ENCODE measurements at regions not wholly inside any gene's neighbourhood (a gene's known extent, or its start where the extent isn't known, plus 50 kb on each side); places are given as distances from the start of the nearest gene placed in this dataset.

DNA sequence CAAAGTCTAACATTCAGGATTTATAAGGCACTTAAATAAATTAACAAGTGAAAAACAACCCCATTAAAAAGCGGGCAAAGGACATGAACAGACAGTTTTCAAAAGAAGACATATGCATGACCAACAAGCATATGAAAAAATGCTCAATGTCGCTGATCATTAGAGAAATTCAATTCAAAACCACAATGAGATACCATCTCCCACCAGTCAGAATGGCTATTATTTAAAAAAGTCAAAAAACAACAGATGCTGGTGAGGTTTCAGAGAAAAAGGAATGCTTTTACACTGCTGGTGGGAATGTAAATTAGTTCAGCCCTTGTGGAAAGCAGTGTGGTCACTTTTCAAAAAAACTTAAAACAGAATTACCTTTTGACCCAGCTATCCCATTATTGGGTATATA is 60.7 kb upstream of the BDKRB2 start:
- intact Hi-C loops (cut with DNase I): no loop called here
- no peaks in the 10 kb centered on the region for H3K36me3 ChIP-seq
- no peak for DNase-seq (ENCODE audit: low spot score)
- no peak overlapping the region for H3K27ac ChIP-seq
- no peaks in the 10 kb centered on the region for H3K4me1 ChIP-seq (replicated peaks)
- no peaks in the 10 kb centered on the region for H3K9me3 ChIP-seq
- 64% methylated on average over 2 of the region's 2 CpGs for WGBS
- H3K4me3 ChIP-seq: no peak overlapping the region
- H3K27me3 ChIP-seq (replicated peaks; ENCODE audit: insufficient read depth): no peaks in the 10 kb centered on the region
- TF ChIP-seq, protein P1, sequence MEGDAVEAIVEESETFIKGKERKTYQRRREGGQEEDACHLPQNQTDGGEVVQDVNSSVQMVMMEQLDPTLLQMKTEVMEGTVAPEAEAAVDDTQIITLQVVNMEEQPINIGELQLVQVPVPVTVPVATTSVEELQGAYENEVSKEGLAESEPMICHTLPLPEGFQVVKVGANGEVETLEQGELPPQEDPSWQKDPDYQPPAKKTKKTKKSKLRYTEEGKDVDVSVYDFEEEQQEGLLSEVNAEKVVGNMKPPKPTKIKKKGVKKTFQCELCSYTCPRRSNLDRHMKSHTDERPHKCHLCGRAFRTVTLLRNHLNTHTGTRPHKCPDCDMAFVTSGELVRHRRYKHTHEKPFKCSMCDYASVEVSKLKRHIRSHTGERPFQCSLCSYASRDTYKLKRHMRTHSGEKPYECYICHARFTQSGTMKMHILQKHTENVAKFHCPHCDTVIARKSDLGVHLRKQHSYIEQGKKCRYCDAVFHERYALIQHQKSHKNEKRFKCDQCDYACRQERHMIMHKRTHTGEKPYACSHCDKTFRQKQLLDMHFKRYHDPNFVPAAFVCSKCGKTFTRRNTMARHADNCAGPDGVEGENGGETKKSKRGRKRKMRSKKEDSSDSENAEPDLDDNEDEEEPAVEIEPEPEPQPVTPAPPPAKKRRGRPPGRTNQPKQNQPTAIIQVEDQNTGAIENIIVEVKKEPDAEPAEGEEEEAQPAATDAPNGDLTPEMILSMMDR (IDR thresholded peaks at IDR 0.05): no peak
- TF ChIP-seq POLR2AphosphoS5 (IDR thresholded peaks at IDR 0.05) (no peak), POLR2A (IDR thresholded peaks at IDR 0.05) (no peak)

DNA sequence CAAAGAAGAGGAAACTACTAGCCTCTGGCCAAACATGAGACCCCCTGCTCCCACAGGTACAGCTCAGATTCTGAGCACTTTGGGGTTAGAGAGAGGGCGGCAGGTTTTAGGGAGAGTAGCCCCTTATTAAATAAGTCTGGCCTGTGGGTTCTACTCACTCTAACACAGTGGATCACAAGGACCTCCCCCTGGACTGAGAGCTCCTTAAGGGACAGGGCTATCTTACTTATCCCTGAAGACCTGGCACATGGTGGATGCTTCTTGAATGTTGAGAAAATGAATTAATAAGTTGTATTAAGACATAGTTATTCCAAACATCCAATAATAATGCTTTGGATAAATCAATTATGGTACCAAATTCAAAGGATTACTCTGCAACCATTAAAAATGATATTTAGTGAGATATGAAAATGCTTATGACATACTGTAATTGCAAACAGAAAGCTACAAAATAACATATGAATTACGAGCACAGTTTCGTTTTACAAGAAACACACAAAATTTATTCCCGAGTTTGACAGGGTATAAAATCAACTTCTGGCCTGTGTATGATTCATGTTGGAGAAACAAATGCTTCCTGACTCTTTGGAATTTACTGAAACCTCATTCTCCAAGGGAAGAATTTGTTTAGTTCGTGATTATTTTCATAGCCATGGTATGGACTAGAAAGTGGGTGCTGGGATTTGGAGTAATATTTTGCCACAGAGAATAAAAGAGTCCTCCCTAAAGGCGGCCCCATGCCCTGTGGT is 59.3 kb upstream of the BDKRB2 start:
- Histone ChIP-seq H3K27me3 (replicated peaks; ENCODE audit: insufficient read depth) (no peaks in the 10 kb centered on the region), H3K4me1 (replicated peaks) (no peaks in the 10 kb centered on the region), H3K27ac (peak overlapping the region in 1 of 2 donors; percentile 44), H3K4me3 (no peak overlapping the region), H3K9me3 (no peaks in the 10 kb centered on the region), H3K36me3 (no peaks in the 10 kb centered on the region)
- WGBS: 37% methylated on average over 6 of the region's 6 CpGs
- DNase-seq (ENCODE audit: low spot score): no peak
- intact Hi-C loops (cut with DNase I): no loop called here
- TF ChIP-seq, protein P1 (IDR thresholded peaks at IDR 0.05): no peak
- TF ChIP-seq POLR2A (IDR thresholded peaks at IDR 0.05) (no peak), POLR2AphosphoS5 (IDR thresholded peaks at IDR 0.05) (no peak)

DNA sequence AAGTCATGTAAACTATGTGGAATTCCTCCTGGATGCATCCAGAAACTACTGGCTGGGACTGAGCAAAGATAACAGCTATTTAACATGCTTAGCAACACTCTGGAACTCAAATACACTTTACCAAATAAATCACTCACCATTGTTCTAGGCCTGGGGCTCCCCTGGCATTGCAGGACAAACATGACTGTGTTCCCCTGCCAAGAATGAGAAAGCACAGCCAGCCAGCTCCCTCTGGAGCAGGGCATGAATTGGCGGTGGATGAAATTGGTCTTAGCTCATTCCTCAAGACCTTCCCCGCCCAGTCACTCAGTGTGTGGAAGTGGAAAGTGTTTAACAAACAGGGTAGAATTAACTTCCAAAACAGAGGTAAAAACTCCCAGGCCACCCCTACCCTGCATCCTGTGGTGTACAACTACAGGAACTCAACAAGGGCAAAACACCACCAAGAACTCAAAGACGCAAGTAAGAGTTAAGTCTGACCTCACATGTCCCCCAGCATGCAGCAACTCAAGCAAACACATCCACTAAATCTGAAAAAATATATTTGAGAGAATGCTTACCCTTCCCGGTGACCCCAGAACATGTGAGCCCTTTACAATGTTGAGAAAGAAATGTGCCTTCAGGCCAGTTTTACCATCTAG is 58.4 kb upstream of the BDKRB2 start:
- H3K36me3 ChIP-seq: no peaks in the 10 kb centered on the region
- no peak overlapping the region for H3K4me3 ChIP-seq
- DNase-seq (ENCODE audit: low spot score): peak; percentile 65
- intact Hi-C loops (cut with DNase I): no loop called here
- H3K9me3 ChIP-seq: no peaks in the 10 kb centered on the region
- H3K27me3 ChIP-seq (replicated peaks; ENCODE audit: insufficient read depth): no peaks in the 10 kb centered on the region
- H3K27ac ChIP-seq: peak overlapping the region in 1 of 2 donors; percentile 44
- TF ChIP-seq POLR2AphosphoS5 (IDR thresholded peaks at IDR 0.05): peak; percentile 70
- no peak for TF ChIP-seq POLR2A (IDR thresholded peaks at IDR 0.05)
- TF ChIP-seq, protein P1 (IDR thresholded peaks at IDR 0.05): no peak
- no peaks in the 10 kb centered on the region for H3K4me1 ChIP-seq (replicated peaks)
- WGBS: 31% methylated on average over 4 of the region's 4 CpGs

DNA sequence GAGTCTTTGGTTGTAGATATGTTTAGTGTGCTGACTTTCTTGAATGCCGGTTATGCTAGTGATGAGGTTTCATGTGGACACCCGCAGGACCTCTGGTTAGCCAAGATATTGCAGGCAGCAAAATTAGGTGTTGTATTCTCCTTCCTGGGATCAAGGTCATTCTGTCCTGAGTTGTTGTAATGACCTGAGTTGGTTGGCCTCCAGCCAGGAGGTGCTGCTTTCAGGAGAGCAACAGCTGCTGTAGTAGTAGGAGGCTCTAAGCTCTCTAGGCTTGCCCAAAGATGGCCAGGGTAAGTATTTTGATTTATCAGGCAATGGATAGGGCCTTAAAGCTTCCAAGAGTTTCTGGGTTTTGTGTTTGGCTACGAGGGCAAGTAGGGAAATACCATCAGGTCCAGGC is 56.0 kb upstream of the BDKRB2 start:
- Histone ChIP-seq H3K4me3 (no peak overlapping the region), H3K27ac (no peak overlapping the region), H3K4me1 (replicated peaks) (no peaks in the 10 kb centered on the region), H3K36me3 (no peaks in the 10 kb centered on the region), H3K27me3 (replicated peaks; ENCODE audit: insufficient read depth) (no peaks in the 10 kb centered on the region), H3K9me3 (no peaks in the 10 kb centered on the region)
- TF ChIP-seq POLR2AphosphoS5 (IDR thresholded peaks at IDR 0.05): no peak
- TF ChIP-seq, protein P1 (IDR thresholded peaks at IDR 0.05): no peak
- TF ChIP-seq POLR2A (IDR thresholded peaks at IDR 0.05): no peak
- intact Hi-C loops (cut with DNase I): no loop called here
- DNase-seq (ENCODE audit: low spot score): no peak
- WGBS: 95% methylated on average over 3 of the region's 3 CpGs

DNA sequence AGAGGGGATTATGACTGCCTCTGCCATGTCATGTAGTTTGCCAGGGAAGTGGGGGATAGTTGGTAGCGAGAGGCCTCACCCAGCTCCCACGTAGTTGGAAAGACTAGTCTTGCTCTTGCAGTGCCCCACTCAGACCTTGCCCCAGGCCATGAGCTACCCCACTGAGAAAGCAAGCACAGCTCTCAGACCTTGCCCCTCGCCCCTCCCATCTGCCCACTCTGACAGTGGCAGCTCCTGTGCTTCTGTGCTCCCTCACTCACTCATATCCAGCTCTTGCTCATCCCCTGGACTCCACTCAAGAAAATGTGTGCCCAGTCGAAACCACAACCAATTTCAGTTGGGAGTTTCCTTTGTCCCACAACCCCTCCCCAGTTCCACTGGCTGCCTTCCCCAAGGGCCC is 55.5 kb upstream of the BDKRB2 start:
- Histone ChIP-seq H3K4me3 (no peak overlapping the region), H3K27me3 (replicated peaks; ENCODE audit: insufficient read depth) (no peaks in the 10 kb centered on the region), H3K9me3 (no peaks in the 10 kb centered on the region), H3K36me3 (no peaks in the 10 kb centered on the region), H3K4me1 (replicated peaks) (no peaks in the 10 kb centered on the region), H3K27ac (no peak overlapping the region)
- intact Hi-C loops (cut with DNase I): no loop called here
- no peak for DNase-seq (ENCODE audit: low spot score)
- TF ChIP-seq, protein P1 (IDR thresholded peaks at IDR 0.05): no peak
- WGBS: 93% methylated on average over 4 of the region's 4 CpGs

All from prostate gland (tissue), 2 donors.